WTC11 (cell line): ENCODE measurements at regions not wholly inside any gene's neighbourhood (a gene's known extent, or its start where the extent isn't known, plus 50 kb on each side); places are given as distances from the start of the nearest gene placed in this dataset.

Source experiments
- ATAC-seq: fragments of 200-7000 bp; cut with Tn5 transposase; 2 replicates; pipeline ENCODE4 v1.10.0; 2021; ENCODE audit warnings: mild to moderate bottlenecking, moderate library complexity
- CTCF ChIA-PET: fragments of 300-600 bp; sonication (Branson Sonifier 250); formaldehyde crosslinking; loops from one replicate; lab custom pipeline; 2021; ENCODE audit warnings: antibody characterized with exemption; lab: Charles Lee
- POLR2A ChIA-PET: fragments of 350-600 bp; sonication (Branson Sonifier 250); formaldehyde crosslinking; loops from one replicate; lab custom pipeline; 2021; ENCODE audit warnings: antibody characterized with exemption; lab: Charles Lee
- DNase-seq: peaks from one replicate; pipeline ENCODE4 v3.0.0; 2021; ENCODE audit warnings: low spot score
- H3K27ac Mint-ChIP-seq: 2 replicates; pipeline ENCODE4 v1.8.0; 2021; ENCODE audit warnings: mixed read lengths
- H3K27me3 Mint-ChIP-seq: 2 replicates; pipeline ENCODE4 v1.8.0; 2021; ENCODE audit warnings: low read depth, mild to moderate bottlenecking, moderate library complexity, mixed read lengths
- H3K36me3 Mint-ChIP-seq: 2 replicates; pipeline ENCODE4 v1.8.0; 2021; ENCODE audit warnings: mixed read lengths
- H3K4me1 Mint-ChIP-seq: 2 replicates; pipeline ENCODE4 v1.8.0; 2022; ENCODE audit warnings: mixed read lengths
- H3K4me3 Mint-ChIP-seq: 2 replicates; pipeline ENCODE4 v1.8.0; 2021; ENCODE audit warnings: mild to moderate bottlenecking, moderate library complexity, mixed read lengths
- H3K9me3 Mint-ChIP-seq: 2 replicates; pipeline ENCODE4 v1.8.0; 2021; ENCODE audit warnings: mixed read lengths
- AFF4 ChIP-seq: sonication (generic); formaldehyde crosslinking; IDR thresholded peaks from 2 replicates; pipeline ENCODE4 v1.8.1; 2023; ENCODE audit warnings: mild to moderate bottlenecking, missing genetic modification reagents, borderline replicate concordance
- ATF3 ChIP-seq: sonication (generic); formaldehyde crosslinking; conservative IDR thresholded peaks from 2 replicates; pipeline ENCODE4 v1.8.1; 2022; ENCODE audit warnings: mild to moderate bottlenecking, missing genetic modification reagents
- ATF6 ChIP-seq: sonication (generic); formaldehyde crosslinking; IDR thresholded peaks from 2 replicates; pipeline ENCODE4 v1.8.1; 2023; ENCODE audit warnings: mild to moderate bottlenecking, missing genetic modification reagents
- CDX4 ChIP-seq: fragments of 250-450 bp; sonication (Bioruptor Pico); IDR thresholded peaks from 2 replicates; pipeline ENCODE4 v1.9.0; 2021; ENCODE audit warnings: moderate library complexity, mild to moderate bottlenecking, inconsistent platforms, borderline replicate concordance
- CREM ChIP-seq: sonication (generic); formaldehyde crosslinking; IDR thresholded peaks from 2 replicates; pipeline ENCODE4 v1.8.1; 2022; ENCODE audit warnings: mild to moderate bottlenecking, missing genetic modification reagents, moderate library complexity
- EMX1 ChIP-seq: fragments of 250-450 bp; sonication (Bioruptor Pico); IDR thresholded peaks from 2 replicates; pipeline ENCODE4 v1.8.0; 2021; ENCODE audit warnings: mild to moderate bottlenecking
- FOXJ3 ChIP-seq: sonication (generic); formaldehyde crosslinking; IDR thresholded peaks from 2 replicates; pipeline ENCODE4 v1.9.0; 2021; ENCODE audit warnings: missing genetic modification reagents, mild to moderate bottlenecking, borderline replicate concordance
- FOXP4 ChIP-seq: sonication (generic); formaldehyde crosslinking; IDR thresholded peaks from 2 replicates; pipeline ENCODE4 v1.8.0; 2022; ENCODE audit warnings: mild to moderate bottlenecking, missing genetic modification reagents
- GTF2I ChIP-seq: fragments of 250-450 bp; sonication (Bioruptor Pico); conservative IDR thresholded peaks from 2 replicates; pipeline ENCODE4 v1.4.0; 2021; ENCODE audit warnings: mild to moderate bottlenecking
- HMGA2 ChIP-seq: fragments of 250-450 bp; sonication (Bioruptor Pico); IDR thresholded peaks from 2 replicates; pipeline ENCODE4 v1.4.0; 2021; ENCODE audit warnings: mild to moderate bottlenecking, moderate library complexity
- KAT7 ChIP-seq: sonication (generic); formaldehyde crosslinking; IDR thresholded peaks from 2 replicates; pipeline ENCODE4 v1.8.1; 2023; ENCODE audit warnings: missing genetic modification reagents, mild to moderate bottlenecking, borderline replicate concordance
- NR1H2 ChIP-seq: sonication (generic); formaldehyde crosslinking; IDR thresholded peaks from 2 replicates; pipeline ENCODE4 v1.9.0; 2021; ENCODE audit warnings: mild to moderate bottlenecking, moderate library complexity, missing genetic modification reagents
- PRDM15 ChIP-seq: sonication (generic); formaldehyde crosslinking; IDR thresholded peaks from 2 replicates; pipeline ENCODE4 v1.8.0; 2022; ENCODE audit warnings: missing genetic modification reagents
- PRRX2 ChIP-seq: fragments of 250-450 bp; sonication (Bioruptor Pico); IDR thresholded peaks from 2 replicates; pipeline ENCODE4 v1.8.0; 2021; ENCODE audit warnings: mild to moderate bottlenecking
- RELA ChIP-seq: sonication (generic); formaldehyde crosslinking; IDR thresholded peaks from 2 replicates; pipeline ENCODE4 v1.8.1; 2022; ENCODE audit warnings: missing genetic modification reagents, mild to moderate bottlenecking, borderline replicate concordance
- SOX15 ChIP-seq: fragments of 250-450 bp; sonication (Bioruptor Pico); IDR thresholded peaks from 2 replicates; pipeline ENCODE4 v1.9.0; 2021; ENCODE audit warnings: mild to moderate bottlenecking
- TEAD1 ChIP-seq: sonication (generic); formaldehyde crosslinking; IDR thresholded peaks from 2 replicates; pipeline ENCODE4 v1.8.0; 2022; ENCODE audit warnings: mild to moderate bottlenecking, missing genetic modification reagents
- TP53 ChIP-seq: sonication (generic); formaldehyde crosslinking; IDR thresholded peaks from 2 replicates; pipeline ENCODE4 v1.8.1; 2023; ENCODE audit warnings: mild to moderate bottlenecking, missing genetic modification reagents
- USF1 ChIP-seq: sonication (generic); formaldehyde crosslinking; IDR thresholded peaks from 2 replicates; pipeline ENCODE4 v1.8.0; 2022; ENCODE audit warnings: mild to moderate bottlenecking, missing genetic modification reagents
- ZNF317 ChIP-seq: sonication (generic); formaldehyde crosslinking; IDR thresholded peaks from 2 replicates; pipeline ENCODE4 v1.8.1; 2023; ENCODE audit warnings: low read depth, mild to moderate bottlenecking, moderate library complexity, missing genetic modification reagents, borderline replicate concordance

GRCh38 chr1:79226963-79227362 lies 220.4 kb upstream of the ADGRL4 start:
- Mint-ChIP-seq H3K27ac (no peak overlapping the region), H3K9me3 (peaks cover 38% of the 10 kb centered on the region), H3K27me3 (no peaks in the 10 kb centered on the region), H3K4me1 (peaks cover 4% of the 10 kb centered on the region; the same call in 1 of the 2 replicates), H3K4me3 (no peak overlapping the region), H3K36me3 (peaks cover 20% of the 10 kb centered on the region)
- TF ChIP-seq EMX1 (no peak), ATF3 (CRISPR knock-in tag) (no peak), TEAD1 (CRISPR knock-in tag) (no peak), CREM (CRISPR knock-in tag) (no peak), PRDM15 (CRISPR knock-in tag) (no peak), FOXJ3 (CRISPR knock-in tag) (no peak), RELA (CRISPR knock-in tag) (no peak), GTF2I (CRISPR knock-in tag) (no peak), ZNF317 (CRISPR knock-in tag) (no peak), AFF4 (CRISPR knock-in tag) (no peak), PRRX2 (CRISPR knock-in tag) (no peak)
- ChIA-PET POLR2A (interaction anchor here (0.6 kb wide), 1 partner anchor 23 kb away, joined by 3 read pairs; no protein-coding TSS in a partner anchor), CTCF (interaction anchor here (0.8 kb wide), 1 partner anchor 258 kb away, joined by 6 read pairs; no protein-coding TSS in a partner anchor)
- DNase-seq, result no peak
- ATAC-seq, result no peak

- peaks cover 40% of the 10 kb centered on the region for H3K9me3 Mint-ChIP-seq
- H3K27me3 Mint-ChIP-seq, result no peaks in the 10 kb centered on the region; the same call in 1 of the 2 replicates
- peaks cover 18% of the 10 kb centered on the region for H3K36me3 Mint-ChIP-seq
- ChIA-PET CTCF (no interaction called here), POLR2A (interaction anchor here (0.6 kb wide), 1 partner anchor 1741 kb away, joined by 3 read pairs; no protein-coding TSS in a partner anchor)
- H3K27ac Mint-ChIP-seq, result no peak overlapping the region
- no peak overlapping the region for H3K4me3 Mint-ChIP-seq
- no peaks in the 10 kb centered on the region for H3K4me1 Mint-ChIP-seq
- ATAC-seq (no peak), DNase-seq (no peak)
- no peak for TF ChIP-seq KAT7 (CRISPR knock-in tag)
- no peak for TF ChIP-seq TP53 (CRISPR knock-in tag)
- TF ChIP-seq CDX4 (CRISPR knock-in tag), result no peak
- TF ChIP-seq FOXP4 (CRISPR knock-in tag), result no peak
- TF ChIP-seq SOX15 (CRISPR knock-in tag), result no peak
- TF ChIP-seq USF1 (CRISPR knock-in tag), result no peak
- TF ChIP-seq ATF6 (CRISPR knock-in tag), result no peak
- no peak for TF ChIP-seq HMGA2 (CRISPR knock-in tag)
- no peak for TF ChIP-seq TEAD1 (CRISPR knock-in tag)
- no peak for TF ChIP-seq NR1H2 (CRISPR knock-in tag)
Measured at GRCh38 chr1:79224537-79224936, 218.0 kb upstream of the ADGRL4 start.
